HG03457 (cell line): ENCODE measurements at regions not wholly inside any gene's neighbourhood (a gene's known extent, or its start where the extent isn't known, plus 50 kb on each side); places are given as distances from the start of the nearest gene placed in this dataset.

Experiments used
- ATAC-seq: cut with Tn5 transposase; IDR thresholded peaks from one replicate; pipeline ENCODE4 v1.9.1; 2021; ENCODE audit warnings: moderate number of reproducible peaks; ENCODE audit not compliant: unreplicated experiment

GRCh38 chr6:8578006-8578405, 142.7 kb upstream of the SLC35B3 start:
- no peak for ATAC-seq

GRCh38 chr6:8574749-8575468, 139.6 kb upstream of the SLC35B3 start:
- ATAC-seq, result no peak

GRCh38 chr6:8574311-8574710, 139.0 kb upstream of the SLC35B3 start:
- ATAC-seq, result no peak

- no peak for ATAC-seq
These were observed 135.0 kb upstream of the SLC35B3 start for GRCh38 chr6:8570256-8570920.

- no peak for ATAC-seq
These were observed 126.8 kb upstream of the SLC35B3 start for GRCh38 chr6:8562125-8562524.

GRCh38 chr6:8558953-8559352, 123.6 kb upstream of the SLC35B3 start:
- no peak for ATAC-seq

GRCh38 chr6:8557014-8557748, 121.8 kb upstream of the SLC35B3 start:
- no peak for ATAC-seq

- ATAC-seq, result no peak
These were observed 121.1 kb upstream of the SLC35B3 start for GRCh38 chr6:8556370-8557013.

GRCh38 chr6:8551993-8552392, 116.6 kb upstream of the SLC35B3 start:
- no peak for ATAC-seq

GRCh38 chr6:8551386-8551785, 116.0 kb upstream of the SLC35B3 start:
- ATAC-seq, result no peak

GRCh38 chr6:8549074-8549790, 113.9 kb upstream of the SLC35B3 start:
- no peak for ATAC-seq

- no peak for ATAC-seq
These were observed 111.2 kb upstream of the SLC35B3 start for GRCh38 chr6:8546496-8546895.

GRCh38 chr6:8545336-8545735, 110.0 kb upstream of the SLC35B3 start:
- no peak for ATAC-seq

- ATAC-seq, result no peak
These were observed 108.4 kb upstream of the SLC35B3 start for GRCh38 chr6:8543714-8544113.

- no peak for ATAC-seq
These were observed 104.1 kb upstream of the SLC35B3 start for GRCh38 chr6:8539453-8539852.

- no peak for ATAC-seq
These were observed 100.8 kb upstream of the SLC35B3 start for GRCh38 chr6:8536122-8536521.

GRCh38 chr6:8535519-8535918, 100.2 kb upstream of the SLC35B3 start:
- no peak for ATAC-seq

GRCh38 chr6:8530785-8531435, 95.6 kb upstream of the SLC35B3 start:
- ATAC-seq, result no peak

- ATAC-seq, result no peak
These were observed 93.9 kb upstream of the SLC35B3 start for GRCh38 chr6:8529250-8529649.

- ATAC-seq, result no peak
These were observed 92.5 kb upstream of the SLC35B3 start for GRCh38 chr6:8527818-8528217.
